ENCODE measurements at regions not wholly inside any gene's neighbourhood (a gene's known extent, or its start where the extent isn't known, plus 50 kb on each side); places are given as distances from the start of the nearest gene placed in this dataset.

GRCh38 chrX:125089761-125090445, 229.8 kb upstream of the TEX13C start:
- Histone ChIP-seq H3K36me3 (ENCODE audit: insufficient read depth, low read length) (no peaks in the 10 kb centered on the region), H3K27ac (no peak overlapping the region), H3K4me3 (no peak overlapping the region), H3K9me3 (ENCODE audit: low read depth, low read length) (no peaks in the 10 kb centered on the region), H3K9ac (ENCODE audit: insufficient read length) (no peak overlapping the region)
- TF ChIP-seq FOXP2 (optimal IDR thresholded peaks at IDR 0.05; ENCODE audit: control extremely low read depth, extremely low read length, insufficient read depth) (no peak), POLR2AphosphoS5 (IDR thresholded peaks at IDR 0.05; ENCODE audit: borderline replicate concordance, low read depth, low read length) (no peak), EZH2 (IDR thresholded peaks at IDR 0.05) (no peak)
- no peak for DNase-seq (ENCODE audit: low read depth, low spot score)

GRCh38 chrX:125093852-125094251, 225.8 kb upstream of the TEX13C start:
- no peak for DNase-seq (ENCODE audit: low read depth, low spot score)
- no peak for TF ChIP-seq FOXP2 (optimal IDR thresholded peaks at IDR 0.05; ENCODE audit: control extremely low read depth, extremely low read length, insufficient read depth)
- TF ChIP-seq POLR2AphosphoS5 (IDR thresholded peaks at IDR 0.05; ENCODE audit: borderline replicate concordance, low read depth, low read length): no peak
- H3K36me3 ChIP-seq (ENCODE audit: insufficient read depth, low read length): no peaks in the 10 kb centered on the region
- H3K4me3 ChIP-seq: no peak overlapping the region
- no peak overlapping the region for H3K9ac ChIP-seq (ENCODE audit: insufficient read length)
- no peak overlapping the region for H3K27ac ChIP-seq
- no peaks in the 10 kb centered on the region for H3K9me3 ChIP-seq (ENCODE audit: low read depth, low read length)

DNA sequence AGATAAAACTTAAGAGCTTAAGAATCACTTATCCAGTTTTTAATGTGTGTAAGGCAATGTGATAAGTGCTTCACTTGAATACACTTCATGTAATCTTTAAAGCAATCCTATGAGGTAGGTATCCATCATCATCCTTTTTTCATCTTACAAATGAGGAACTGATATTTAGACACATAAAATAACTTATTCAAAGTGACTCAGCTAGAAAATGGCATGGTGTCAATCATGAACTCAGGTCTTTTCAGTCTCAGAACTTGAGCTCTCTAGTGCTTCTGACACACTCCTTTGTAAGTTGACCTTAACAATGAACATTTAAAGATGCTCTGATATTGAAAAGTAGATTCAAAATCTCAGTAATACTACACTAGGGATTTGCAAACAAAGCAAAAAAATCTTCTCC, 224.8 kb upstream of the TEX13C start:
- H3K4me3 ChIP-seq: no peak overlapping the region
- no peaks in the 10 kb centered on the region for H3K36me3 ChIP-seq (ENCODE audit: insufficient read depth, low read length)
- no peak overlapping the region for H3K27ac ChIP-seq
- no peaks in the 10 kb centered on the region for H3K9me3 ChIP-seq (ENCODE audit: low read depth, low read length)
- H3K9ac ChIP-seq (ENCODE audit: insufficient read length): no peak overlapping the region
- no peak for DNase-seq (ENCODE audit: low read depth, low spot score)
- TF ChIP-seq POLR2AphosphoS5 (IDR thresholded peaks at IDR 0.05; ENCODE audit: borderline replicate concordance, low read depth, low read length): no peak
- TF ChIP-seq FOXP2 (optimal IDR thresholded peaks at IDR 0.05; ENCODE audit: control extremely low read depth, extremely low read length, insufficient read depth): no peak
- TF ChIP-seq EZH2 (IDR thresholded peaks at IDR 0.05): no peak

DNA sequence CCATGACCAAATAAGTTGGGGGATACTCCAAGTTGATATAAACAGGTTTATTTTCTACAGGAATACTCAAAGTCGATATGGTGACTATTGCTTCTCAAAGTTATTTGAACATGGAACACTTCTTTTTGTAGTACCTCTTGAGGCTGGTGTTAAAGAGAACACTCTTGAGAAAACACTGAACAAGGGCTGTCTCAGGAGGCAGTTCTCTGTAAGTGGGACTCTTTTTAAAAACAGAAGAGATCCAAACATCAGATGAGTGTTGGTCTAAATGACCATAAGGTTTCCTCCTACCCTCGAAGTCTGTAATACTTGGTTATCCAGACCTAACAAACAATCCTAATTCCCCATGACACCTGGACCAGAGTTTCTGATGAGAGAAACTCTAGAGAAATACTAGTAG, 223.2 kb upstream of the TEX13C start:
- H3K9me3 ChIP-seq (ENCODE audit: low read depth, low read length): no peaks in the 10 kb centered on the region
- DNase-seq (ENCODE audit: low read depth, low spot score): no peak
- TF ChIP-seq POLR2AphosphoS5 (IDR thresholded peaks at IDR 0.05; ENCODE audit: borderline replicate concordance, low read depth, low read length): no peak
- TF ChIP-seq FOXP2 (optimal IDR thresholded peaks at IDR 0.05; ENCODE audit: control extremely low read depth, extremely low read length, insufficient read depth): no peak
- H3K36me3 ChIP-seq (ENCODE audit: insufficient read depth, low read length): no peaks in the 10 kb centered on the region
- no peak overlapping the region for H3K9ac ChIP-seq (ENCODE audit: insufficient read length)
- H3K4me3 ChIP-seq: no peak overlapping the region
- no peak overlapping the region for H3K27ac ChIP-seq

DNA sequence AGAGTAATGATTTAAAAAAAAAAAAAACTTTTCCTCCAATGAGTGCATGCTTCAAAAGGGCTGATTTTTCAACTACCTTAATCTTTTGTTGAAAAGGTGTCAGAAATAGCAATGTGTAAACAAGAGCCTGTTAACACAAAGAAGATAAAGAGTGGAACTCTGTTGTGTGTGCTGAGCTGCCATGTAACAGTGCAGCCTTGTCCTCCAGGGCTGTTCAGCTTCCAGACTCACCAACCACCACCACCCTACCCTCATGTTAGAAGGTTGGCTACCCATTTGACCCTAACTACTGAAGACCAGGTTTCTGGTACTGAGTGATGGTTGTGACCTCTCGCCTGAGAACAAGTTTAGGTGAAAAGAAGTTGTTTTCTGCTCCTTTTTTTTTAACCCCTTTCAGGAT, 222.8 kb upstream of the TEX13C start:
- TF ChIP-seq FOXP2 (optimal IDR thresholded peaks at IDR 0.05; ENCODE audit: control extremely low read depth, extremely low read length, insufficient read depth): no peak
- no peak for TF ChIP-seq EZH2 (IDR thresholded peaks at IDR 0.05)
- no peak for TF ChIP-seq POLR2AphosphoS5 (IDR thresholded peaks at IDR 0.05; ENCODE audit: borderline replicate concordance, low read depth, low read length)
- DNase-seq (ENCODE audit: low read depth, low spot score): no peak
- Histone ChIP-seq H3K9ac (ENCODE audit: insufficient read length) (no peak overlapping the region), H3K27ac (no peak overlapping the region), H3K36me3 (ENCODE audit: insufficient read depth, low read length) (no peaks in the 10 kb centered on the region), H3K4me3 (no peak overlapping the region), H3K9me3 (ENCODE audit: low read depth, low read length) (no peaks in the 10 kb centered on the region)

GRCh38 chrX:125101971-125102755, 217.5 kb upstream of the TEX13C start:
- Histone ChIP-seq H3K36me3 (ENCODE audit: insufficient read depth, low read length) (no peaks in the 10 kb centered on the region), H3K9me3 (ENCODE audit: low read depth, low read length) (no peaks in the 10 kb centered on the region), H3K9ac (ENCODE audit: insufficient read length) (no peak overlapping the region), H3K4me3 (no peak overlapping the region), H3K27ac (no peak overlapping the region)
- TF ChIP-seq EZH2 (IDR thresholded peaks at IDR 0.05) (no peak), FOXP2 (optimal IDR thresholded peaks at IDR 0.05; ENCODE audit: control extremely low read depth, extremely low read length, insufficient read depth) (no peak), POLR2AphosphoS5 (IDR thresholded peaks at IDR 0.05; ENCODE audit: borderline replicate concordance, low read depth, low read length) (no peak)
- no peak for DNase-seq (ENCODE audit: low read depth, low spot score)

- Histone ChIP-seq H3K9ac (ENCODE audit: insufficient read length) (no peak overlapping the region), H3K4me3 (no peak overlapping the region), H3K9me3 (ENCODE audit: low read depth, low read length) (no peaks in the 10 kb centered on the region), H3K27ac (no peak overlapping the region), H3K36me3 (ENCODE audit: insufficient read depth, low read length) (no peaks in the 10 kb centered on the region)
- no peak for TF ChIP-seq POLR2AphosphoS5 (IDR thresholded peaks at IDR 0.05; ENCODE audit: borderline replicate concordance, low read depth, low read length)
- no peak for TF ChIP-seq FOXP2 (optimal IDR thresholded peaks at IDR 0.05; ENCODE audit: control extremely low read depth, extremely low read length, insufficient read depth)
- TF ChIP-seq EZH2 (IDR thresholded peaks at IDR 0.05): no peak
- no peak for DNase-seq (ENCODE audit: low read depth, low spot score)
These were observed 216.0 kb upstream of the TEX13C start for GRCh38 chrX:125103693-125104092.

DNA sequence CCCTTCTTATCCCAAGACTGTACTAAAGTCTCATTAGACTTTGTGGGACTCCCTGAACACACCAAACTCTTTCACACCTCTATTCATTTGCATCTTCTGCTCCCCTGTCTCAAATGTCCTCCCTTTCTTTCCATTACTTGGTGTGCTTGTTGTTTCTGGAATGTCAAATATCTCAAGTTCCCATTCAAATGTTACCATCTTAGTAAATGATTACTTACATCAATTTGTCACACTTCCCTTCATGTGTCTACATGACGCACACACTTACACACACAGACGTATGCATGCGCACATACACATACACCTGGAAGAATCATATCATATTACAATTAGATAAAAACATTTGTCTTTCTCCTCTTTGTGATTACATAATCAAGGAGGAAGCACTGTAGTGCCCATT, 210.8 kb upstream of the TEX13C start:
- no peak overlapping the region for H3K9ac ChIP-seq (ENCODE audit: insufficient read length)
- no peaks in the 10 kb centered on the region for H3K9me3 ChIP-seq (ENCODE audit: low read depth, low read length)
- H3K27ac ChIP-seq: no peak overlapping the region
- no peak overlapping the region for H3K4me3 ChIP-seq
- TF ChIP-seq FOXP2 (optimal IDR thresholded peaks at IDR 0.05; ENCODE audit: control extremely low read depth, extremely low read length, insufficient read depth) (no peak), EZH2 (IDR thresholded peaks at IDR 0.05) (no peak), POLR2AphosphoS5 (IDR thresholded peaks at IDR 0.05; ENCODE audit: borderline replicate concordance, low read depth, low read length) (no peak)
- H3K36me3 ChIP-seq (ENCODE audit: insufficient read depth, low read length): no peaks in the 10 kb centered on the region
- DNase-seq (ENCODE audit: low read depth, low spot score): no peak

Data from SK-N-MC (cell line).